GM04504 (cell line): ENCODE measurements at regions not wholly inside any gene's neighbourhood (a gene's known extent, or its start where the extent isn't known, plus 50 kb on each side); places are given as distances from the start of the nearest gene placed in this dataset.

Experiments used
- DNase-seq: peaks from one replicate; pipeline ENCODE4 v3.0.0-alpha.2; 2012; ENCODE audit warnings: low read depth

GRCh38 chr7:17236603-17237002 lies 61.8 kb upstream of the AHR start:
- no peak for DNase-seq

GRCh38 chr7:17239046-17239445 lies 59.4 kb upstream of the AHR start:
- DNase-seq: no peak

GRCh38 chr7:17239683-17240521 lies 58.5 kb upstream of the AHR start:
- DNase-seq: no peak

GRCh38 chr7:17242504-17242903 lies 55.9 kb upstream of the AHR start:
- DNase-seq: no peak

GRCh38 chr7:17244786-17245185 lies 53.7 kb upstream of the AHR start:
- no peak for DNase-seq

GRCh38 chr7:17247357-17247756 lies 51.1 kb upstream of the AHR start:
- no peak for DNase-seq

GRCh38 chr7:17248527-17248926 lies 49.9 kb upstream of the AHR start:
- no peak for DNase-seq
